DOHH2 (cell line): ENCODE measurements at regions not wholly inside any gene's neighbourhood (a gene's known extent, or its start where the extent isn't known, plus 50 kb on each side); places are given as distances from the start of the nearest gene placed in this dataset.

Experiments
- EZH2phosphoT487 ChIP-seq: fragments of 200-600 bp; sonication (generic); IDR thresholded peaks from 2 replicates; pipeline ENCODE4 v1.6.1; 2017; ENCODE audit warnings: borderline replicate concordance, mild to moderate bottlenecking, antibody characterized with exemption, low read length, moderate library complexity, mixed read lengths
- TF ChIP-seq, protein P1 (sequence below): fragments of 200-600 bp; sonication (generic); IDR thresholded peaks from one replicate; pipeline ENCODE4 v1.5.1; 2014; ENCODE audit warnings: antibody characterized with exemption, mild to moderate bottlenecking, low read depth, low read length; ENCODE audit not compliant: poor library complexity, severe bottlenecking

GRCh38 chr10:16316733-16317390 is 119.9 kb upstream of the PTER start:
- TF ChIP-seq, protein P1, sequence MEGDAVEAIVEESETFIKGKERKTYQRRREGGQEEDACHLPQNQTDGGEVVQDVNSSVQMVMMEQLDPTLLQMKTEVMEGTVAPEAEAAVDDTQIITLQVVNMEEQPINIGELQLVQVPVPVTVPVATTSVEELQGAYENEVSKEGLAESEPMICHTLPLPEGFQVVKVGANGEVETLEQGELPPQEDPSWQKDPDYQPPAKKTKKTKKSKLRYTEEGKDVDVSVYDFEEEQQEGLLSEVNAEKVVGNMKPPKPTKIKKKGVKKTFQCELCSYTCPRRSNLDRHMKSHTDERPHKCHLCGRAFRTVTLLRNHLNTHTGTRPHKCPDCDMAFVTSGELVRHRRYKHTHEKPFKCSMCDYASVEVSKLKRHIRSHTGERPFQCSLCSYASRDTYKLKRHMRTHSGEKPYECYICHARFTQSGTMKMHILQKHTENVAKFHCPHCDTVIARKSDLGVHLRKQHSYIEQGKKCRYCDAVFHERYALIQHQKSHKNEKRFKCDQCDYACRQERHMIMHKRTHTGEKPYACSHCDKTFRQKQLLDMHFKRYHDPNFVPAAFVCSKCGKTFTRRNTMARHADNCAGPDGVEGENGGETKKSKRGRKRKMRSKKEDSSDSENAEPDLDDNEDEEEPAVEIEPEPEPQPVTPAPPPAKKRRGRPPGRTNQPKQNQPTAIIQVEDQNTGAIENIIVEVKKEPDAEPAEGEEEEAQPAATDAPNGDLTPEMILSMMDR: no peak
- no peak for TF ChIP-seq EZH2phosphoT487
